Astrocyte of the spinal cord (primary cell): ENCODE measurements at regions not wholly inside any gene's neighbourhood (a gene's known extent, or its start where the extent isn't known, plus 50 kb on each side); places are given as distances from the start of the nearest gene placed in this dataset.

ENCODE experiments used
- DNase-seq: peaks from one replicate; pipeline ENCODE4 v3.0.0; 2011; ENCODE audit warnings: low read depth, low spot score
- H3K4me3 ChIP-seq: 2 replicates; pipeline ENCODE4 v1.5.1; 2011; ENCODE audit warnings: low read depth, mild to moderate bottlenecking, low read length, moderate library complexity
- CTCF ChIP-seq: IDR thresholded peaks from 2 replicates; pipeline ENCODE4 v1.5.1; 2012; ENCODE audit warnings: low read depth, mild to moderate bottlenecking, low read length, inconsistent platforms
- in situ Hi-C: cut with HindIII; loops from 2 replicates; pipeline ENCODE4 v1.10.0; 2017; ENCODE audit warnings: low sequenced_read_pairs

GRCh38 chr21:31530897-31531705 lies 128.4 kb upstream of the SOD1 start:
- in situ Hi-C loops, result no loop called here
- H3K4me3 ChIP-seq, result no peak overlapping the region
- no peak for TF ChIP-seq CTCF
- peak; percentile 45 for DNase-seq

- no peak for DNase-seq
- H3K4me3 ChIP-seq, result no peak overlapping the region
- in situ Hi-C loops, result no loop called here
- no peak for TF ChIP-seq CTCF
These were observed 129.1 kb upstream of the SOD1 start for GRCh38 chr21:31530364-31530763.

- no peak for DNase-seq
- TF ChIP-seq CTCF, result no peak
- no peak overlapping the region for H3K4me3 ChIP-seq
- in situ Hi-C loops, result no loop called here
These were observed 130.1 kb upstream of the SOD1 start for GRCh38 chr21:31529406-31529805.

GRCh38 chr21:31526040-31526439 lies 133.5 kb upstream of the SOD1 start:
- in situ Hi-C loops, result no loop called here
- H3K4me3 ChIP-seq, result no peak overlapping the region
- DNase-seq, result peak; percentile 57
- TF ChIP-seq CTCF, result no peak

GRCh38 chr21:31524140-31524539 lies 135.4 kb upstream of the SOD1 start:
- in situ Hi-C loops, result no loop called here
- no peak for TF ChIP-seq CTCF

GRCh38 chr21:31521515-31521914 lies 138.0 kb upstream of the SOD1 start:
- H3K4me3 ChIP-seq, result no peak overlapping the region
- in situ Hi-C loops, result no loop called here
- no peak for TF ChIP-seq CTCF
- DNase-seq, result no peak

More at GRCh38 chr21:31524140-31524539, 135.4 kb upstream of the SOD1 start:
- no peak overlapping the region for H3K4me3 ChIP-seq
- no peak for DNase-seq
